ENCODE measurements at regions not wholly inside any gene's neighbourhood (a gene's known extent, or its start where the extent isn't known, plus 50 kb on each side); places are given as distances from the start of the nearest gene placed in this dataset.

GRCh38 chr12:66976526-66976925, 292.6 kb upstream of the CAND1 start:
- DNase-seq, result no peak

- DNase-seq, result no peak
Observed at GRCh38 chr12:66978802-66979201, 290.4 kb upstream of the CAND1 start.

GRCh38 chr12:66979251-66979650, 289.9 kb upstream of the CAND1 start:
- DNase-seq, result no peak

GRCh38 chr12:66984077-66984476, 285.1 kb upstream of the CAND1 start:
- DNase-seq, result no peak

GRCh38 chr12:66984962-66985361, 284.2 kb upstream of the CAND1 start:
- no peak for DNase-seq

- DNase-seq, result no peak
Observed at GRCh38 chr12:66999141-66999540, 270.0 kb upstream of the CAND1 start.

GRCh38 chr12:67001251-67001650, 267.9 kb upstream of the CAND1 start:
- no peak for DNase-seq

GRCh38 chr12:67002720-67003119, 266.4 kb upstream of the CAND1 start:
- no peak for DNase-seq

- DNase-seq, result no peak
Observed at GRCh38 chr12:67006610-67007009, 262.5 kb upstream of the CAND1 start.

- DNase-seq, result no peak
Observed at GRCh38 chr12:67014642-67015041, 254.5 kb upstream of the CAND1 start.

- no peak for DNase-seq
Observed at GRCh38 chr12:67018105-67018504, 251.1 kb upstream of the CAND1 start.

- no peak for DNase-seq
Observed at GRCh38 chr12:67019070-67019469, 250.1 kb upstream of the CAND1 start.

GRCh38 chr12:67025543-67026114, 243.5 kb upstream of the CAND1 start:
- DNase-seq, result peak; percentile 37 to 44

GRCh38 chr12:67026487-67027246, 242.5 kb upstream of the CAND1 start:
- DNase-seq, result no peak

GRCh38 chr12:67028529-67028928, 240.6 kb upstream of the CAND1 start:
- no peak for DNase-seq

- DNase-seq, result no peak
Observed at GRCh38 chr12:67034110-67034879, 234.9 kb upstream of the CAND1 start.

- DNase-seq, result no peak
Observed at GRCh38 chr12:67035121-67035520, 234.0 kb upstream of the CAND1 start.

GRCh38 chr12:67038486-67038885, 230.7 kb upstream of the CAND1 start:
- DNase-seq, result no peak

- no peak for DNase-seq
Observed at GRCh38 chr12:67039995-67040860, 228.9 kb upstream of the CAND1 start.

- DNase-seq, result no peak
Observed at GRCh38 chr12:67040861-67041137, 228.4 kb upstream of the CAND1 start.

- DNase-seq, result no peak
Observed at GRCh38 chr12:67042697-67043131, 226.4 kb upstream of the CAND1 start.

- no peak for DNase-seq
Observed at GRCh38 chr12:67043771-67044170, 225.4 kb upstream of the CAND1 start.

- no peak for DNase-seq
Observed at GRCh38 chr12:67045650-67046049, 223.5 kb upstream of the CAND1 start.

Measured in stimulated activated CD4-positive, alpha-beta T cell treated with anti-CD3 and anti-CD28 coated beads, Interleukin-4, amount 100 ng/mL, for 4 hours (primary cell).